LoVo (cell line): ENCODE measurements at regions not wholly inside any gene's neighbourhood (a gene's known extent, or its start where the extent isn't known, plus 50 kb on each side); places are given as distances from the start of the nearest gene placed in this dataset.
"Not testable (repeated sequence)": the region's sequence is repeated elsewhere in the genome, so short reads cannot be mapped to it uniquely, and the experiment has no call there.

ENCODE experiments used
- DNase-seq: peaks from one replicate; pipeline ENCODE4 v3.0.0-alpha.2; 2016; ENCODE audit warnings: low spot score

DNA sequence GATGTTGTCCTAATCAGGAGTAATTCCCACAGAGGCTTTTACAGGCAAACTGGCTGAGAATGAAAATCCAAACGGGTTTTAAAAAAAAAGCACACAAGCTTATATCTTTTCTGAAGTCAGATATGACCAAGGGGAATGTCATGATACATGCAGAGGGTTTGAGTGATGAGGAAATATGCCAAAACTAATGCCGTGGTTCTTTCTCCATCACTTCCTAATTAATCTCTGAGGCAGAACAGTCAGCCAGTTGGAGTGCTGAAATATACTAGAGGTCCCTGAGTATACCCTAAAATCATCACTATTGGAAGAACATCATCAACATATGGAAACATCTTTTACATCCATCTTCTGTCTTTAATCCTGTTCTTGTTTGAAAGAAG is 160.8 kb upstream of the FAR2 start:
- DNase-seq = no peak

DNA sequence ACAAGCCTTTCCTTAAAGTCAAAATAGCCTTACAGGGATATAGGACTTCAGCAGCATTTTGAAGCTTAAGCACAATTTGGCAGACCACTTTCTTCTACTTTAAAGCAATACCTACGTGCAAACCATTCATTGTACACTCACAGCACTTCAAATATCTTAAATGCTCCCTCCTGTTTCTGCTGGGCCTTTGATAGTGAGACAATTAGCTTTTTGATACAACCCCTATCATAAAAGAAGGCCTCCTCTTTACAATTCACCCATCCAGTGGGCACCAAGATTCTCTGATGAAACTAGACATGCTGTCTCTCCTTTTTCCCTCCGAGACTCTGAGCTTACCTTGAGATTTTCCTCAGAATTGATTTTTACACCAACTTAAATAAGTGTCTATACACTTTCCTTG is 157.5 kb upstream of the FAR2 start:
- no peak for DNase-seq

DNA sequence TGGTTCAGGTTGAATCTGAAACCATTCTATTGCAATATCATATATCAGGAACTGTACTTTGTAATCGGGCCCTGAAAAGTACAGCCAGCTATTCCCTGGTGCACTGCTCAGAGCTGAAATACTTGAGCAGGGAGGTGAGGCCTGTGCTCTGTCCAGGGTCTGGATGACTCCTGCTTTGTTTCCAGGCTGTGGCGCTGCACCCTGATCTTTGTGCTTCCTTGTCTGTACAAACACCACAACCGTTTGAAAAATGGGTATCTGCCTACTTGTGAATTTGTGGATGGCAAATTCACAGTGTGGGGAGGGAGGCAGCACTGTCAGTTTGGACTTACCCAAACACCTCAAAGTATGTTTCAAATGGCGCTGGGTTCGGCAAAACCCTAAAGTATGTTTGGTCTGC is 155.4 kb upstream of the FAR2 start:
- no peak for DNase-seq

DNA sequence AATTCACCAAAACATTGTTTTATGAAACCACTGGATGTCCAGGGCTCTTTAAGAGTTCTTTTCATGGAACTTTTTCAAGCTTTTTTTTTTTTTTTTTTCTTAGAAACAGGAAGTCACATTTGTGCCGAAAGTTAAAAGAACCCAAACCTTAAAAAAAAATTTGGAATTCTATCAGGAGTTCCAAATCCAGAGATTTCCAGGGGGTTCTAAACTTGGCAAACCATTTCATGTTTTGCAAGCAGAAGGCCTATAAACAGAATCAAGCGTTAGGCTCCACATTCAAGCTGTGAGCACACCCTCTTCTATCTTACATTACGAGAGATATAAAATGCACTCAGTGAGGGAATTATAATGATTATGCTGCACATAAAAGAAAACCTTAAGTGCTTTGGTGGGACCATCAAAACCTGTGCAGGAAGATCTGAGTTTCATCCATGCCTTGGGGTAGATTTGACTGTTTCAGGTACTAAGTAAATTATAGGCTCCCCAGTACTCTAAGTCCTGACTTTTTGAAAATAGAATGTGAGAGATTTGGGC is 154.8 kb upstream of the FAR2 start:
- DNase-seq = no peak

DNA sequence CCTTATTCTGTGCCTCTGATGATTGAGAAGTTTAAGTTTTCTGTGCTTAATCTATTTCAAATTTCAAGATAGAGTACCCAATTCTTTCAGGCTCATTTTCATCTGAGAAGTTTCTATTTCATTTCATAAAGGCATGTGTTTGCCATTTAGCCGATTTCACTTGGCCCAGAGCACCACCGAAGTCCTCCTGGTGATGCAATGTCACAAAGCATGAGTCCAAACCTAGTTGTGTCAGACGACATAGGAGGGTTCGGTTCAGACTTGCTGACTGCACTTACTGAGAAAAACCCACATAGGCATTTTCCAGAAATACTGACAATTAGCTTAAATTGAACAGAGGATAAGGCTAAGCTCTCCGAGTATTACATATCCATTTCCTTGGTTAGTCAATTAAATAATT is 152.4 kb upstream of the FAR2 start:
- DNase-seq = no peak

DNA sequence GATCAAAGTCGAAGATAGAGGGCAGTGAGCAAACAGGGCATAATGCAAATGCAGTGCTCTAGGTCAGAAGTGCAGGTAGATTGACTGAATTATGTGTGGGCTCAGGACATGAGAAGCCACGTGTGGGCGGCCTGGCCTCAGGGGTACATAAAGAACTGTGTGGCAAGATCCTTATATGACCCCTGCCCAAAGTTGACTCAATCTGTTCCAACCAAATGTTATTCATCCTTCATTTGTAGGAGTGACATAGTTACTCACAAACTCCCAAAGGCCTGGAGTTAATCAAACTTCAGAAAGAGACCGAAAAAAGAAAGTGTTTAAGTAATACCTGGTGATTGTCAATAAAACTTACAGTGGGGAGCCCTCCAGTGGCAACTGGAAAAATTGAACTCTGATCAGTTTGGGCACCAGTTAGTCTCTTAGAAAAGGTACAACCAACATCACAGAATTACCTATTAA is 150.4 kb upstream of the FAR2 start:
- DNase-seq = peak; percentile 34

DNA sequence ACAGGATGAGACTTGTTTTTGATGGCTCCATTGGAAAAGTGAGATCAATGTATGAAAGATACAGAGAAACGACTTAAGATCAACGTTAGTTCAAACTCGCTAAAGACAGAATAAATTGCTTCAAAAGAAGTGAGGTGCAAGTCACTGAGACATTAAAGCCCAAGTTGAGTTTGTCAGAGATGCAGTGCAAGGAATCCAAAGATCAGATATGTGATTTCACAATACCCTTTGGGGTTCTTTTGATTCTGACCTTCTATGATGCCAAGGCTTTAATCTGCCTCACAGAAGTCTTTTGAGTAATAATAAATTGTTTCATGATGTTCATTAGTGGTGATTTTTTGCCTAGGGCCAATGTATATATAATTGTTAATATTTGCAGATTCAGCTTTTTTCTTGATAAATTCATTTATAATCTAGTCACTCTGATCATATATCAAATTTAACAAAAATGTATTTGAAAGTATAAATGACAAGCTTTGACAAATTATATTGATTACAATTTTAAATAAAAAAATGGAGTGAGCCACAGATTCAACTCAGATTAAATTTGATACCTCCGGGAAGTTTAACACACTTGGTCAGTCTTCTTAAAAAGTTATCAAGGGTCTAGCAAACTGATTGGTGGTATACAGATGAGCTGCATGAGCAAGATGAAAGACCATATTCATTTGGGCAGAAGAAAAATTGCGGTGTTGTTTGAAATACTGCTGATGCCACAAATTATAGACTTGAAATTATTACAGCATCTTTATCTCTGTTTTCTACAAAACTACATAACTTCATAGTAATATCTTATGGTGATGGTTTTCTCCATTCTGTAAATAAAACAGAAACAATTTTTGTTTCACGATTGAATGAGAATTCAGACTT is 144.8 kb upstream of the FAR2 start:
- DNase-seq = no peak

DNA sequence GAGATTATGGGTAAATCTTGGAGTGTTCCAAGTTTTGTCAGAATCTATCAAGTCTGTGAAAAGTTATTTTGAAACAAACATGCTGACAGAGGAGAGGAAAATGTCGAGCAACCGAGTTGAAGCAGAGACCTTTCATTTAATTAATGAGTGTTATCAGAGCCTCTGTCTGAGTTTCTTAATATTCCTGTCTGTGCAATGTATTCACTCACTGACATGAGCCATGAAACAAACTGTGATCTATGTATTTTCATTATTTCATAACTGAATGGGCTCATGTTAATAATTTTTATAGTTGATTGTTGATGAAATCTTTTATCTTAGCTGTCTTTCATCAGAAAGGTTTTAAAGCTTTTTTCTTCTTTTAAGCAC is 144.2 kb upstream of the FAR2 start:
- DNase-seq = no peak

DNA sequence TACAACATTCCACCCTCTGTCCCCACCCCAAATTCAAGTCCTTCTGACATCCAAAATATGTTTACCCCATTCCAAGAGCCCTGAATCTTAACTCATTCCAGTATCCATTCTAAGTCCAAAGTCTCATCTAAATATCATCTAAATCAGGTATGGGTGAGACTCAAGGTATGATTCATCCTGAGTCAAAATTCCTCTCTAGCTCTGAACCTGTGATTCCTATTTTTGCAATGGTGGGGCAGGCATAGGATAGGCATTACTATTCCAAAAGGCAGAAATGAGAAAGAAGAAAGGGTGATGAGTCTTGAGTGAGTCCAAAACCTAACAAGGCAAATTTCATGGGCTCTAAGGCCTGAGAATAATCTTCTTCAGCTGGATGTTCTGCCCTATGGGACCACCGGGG is 140.3 kb upstream of the FAR2 start:
- DNase-seq = peak; percentile 33

DNA sequence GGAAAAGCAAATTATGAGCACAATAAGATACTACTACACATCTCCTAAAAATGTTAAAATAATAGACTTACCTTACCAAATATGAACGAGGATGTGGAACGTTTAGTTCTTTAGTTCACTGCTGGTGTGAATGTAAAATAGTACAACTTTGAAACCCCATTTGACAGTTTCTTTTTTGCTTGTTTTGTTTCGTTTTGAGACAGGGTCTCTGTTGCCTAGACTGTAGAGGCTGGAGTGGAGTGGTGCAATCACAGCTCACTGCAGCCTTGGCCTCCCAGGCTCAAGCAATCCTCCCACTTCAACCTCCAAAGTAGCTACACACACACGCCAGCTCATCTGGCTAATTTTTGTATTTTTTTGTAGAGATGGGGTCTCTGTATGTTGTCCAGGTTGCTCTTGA is 136.4 kb upstream of the FAR2 start:
- no peak for DNase-seq

DNA sequence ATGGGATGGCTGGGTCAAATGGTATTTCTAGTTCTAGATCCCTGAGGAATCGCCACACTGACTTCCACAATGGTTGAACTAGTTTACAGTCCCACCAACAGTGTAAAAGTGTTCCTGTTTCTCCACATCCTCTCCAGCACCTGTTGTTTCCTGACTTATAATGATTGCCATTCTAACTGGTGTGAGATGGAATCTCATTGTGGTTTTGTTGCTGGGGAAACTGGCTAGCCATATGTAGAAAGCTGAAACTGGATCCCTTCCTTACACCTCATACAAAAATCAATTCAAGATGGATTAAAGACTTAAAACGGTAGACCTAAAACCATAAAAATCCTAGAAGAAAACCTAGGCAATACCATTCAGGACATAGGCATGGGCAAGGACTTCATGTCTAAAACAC is 131.5 kb upstream of the FAR2 start:
- not testable (repeated sequence) for DNase-seq

DNA sequence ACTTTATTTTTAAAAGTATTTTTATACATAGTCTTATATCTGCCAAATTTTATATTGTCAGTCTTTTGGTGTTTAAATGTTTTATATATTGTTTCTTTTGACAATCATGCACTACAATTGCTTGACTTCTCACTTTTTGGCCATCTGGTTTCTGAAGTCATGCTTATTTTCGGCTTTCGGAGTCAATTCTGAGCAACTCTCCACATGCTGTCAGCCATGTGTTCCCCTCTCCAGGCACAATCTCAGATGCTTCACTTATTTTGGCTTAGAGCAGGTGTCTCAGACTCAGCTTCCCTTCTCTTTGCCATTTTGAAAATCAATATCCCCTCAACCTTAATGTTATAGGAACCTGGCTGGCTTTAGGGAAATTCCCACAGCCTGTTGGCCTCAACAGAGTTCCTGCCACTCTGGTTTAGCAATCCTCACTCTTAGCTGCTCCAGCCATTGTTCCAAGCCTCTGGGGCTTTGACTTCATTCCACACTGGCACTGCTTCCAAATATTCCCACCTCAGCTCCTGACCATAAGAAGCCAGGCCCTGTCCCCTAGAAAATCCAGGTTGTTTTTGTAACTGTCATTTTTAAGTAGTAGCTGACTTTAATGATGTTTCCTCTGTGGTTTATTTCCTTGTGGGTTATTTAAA is 125.5 kb upstream of the FAR2 start:
- no peak for DNase-seq

DNA sequence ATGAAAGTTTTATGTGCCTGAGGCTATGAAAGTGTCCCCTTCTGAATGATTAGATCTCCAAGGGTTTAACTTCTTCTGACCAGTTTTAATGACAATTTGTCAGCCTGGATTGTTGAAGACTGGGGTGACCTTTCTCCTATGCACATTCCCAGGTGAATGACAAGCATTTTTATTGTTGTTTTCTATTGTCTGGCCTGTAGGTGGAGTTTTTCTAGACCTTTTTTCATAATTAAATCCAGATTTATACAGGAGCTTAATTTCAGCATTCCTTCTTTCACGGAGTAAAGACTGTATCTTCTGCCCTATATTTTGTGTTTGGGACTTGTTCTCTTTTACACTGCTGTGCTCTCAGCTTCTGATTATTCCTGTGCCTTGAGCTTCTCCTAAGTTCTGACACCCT is 125.0 kb upstream of the FAR2 start:
- peak; percentile 47 for DNase-seq

DNA sequence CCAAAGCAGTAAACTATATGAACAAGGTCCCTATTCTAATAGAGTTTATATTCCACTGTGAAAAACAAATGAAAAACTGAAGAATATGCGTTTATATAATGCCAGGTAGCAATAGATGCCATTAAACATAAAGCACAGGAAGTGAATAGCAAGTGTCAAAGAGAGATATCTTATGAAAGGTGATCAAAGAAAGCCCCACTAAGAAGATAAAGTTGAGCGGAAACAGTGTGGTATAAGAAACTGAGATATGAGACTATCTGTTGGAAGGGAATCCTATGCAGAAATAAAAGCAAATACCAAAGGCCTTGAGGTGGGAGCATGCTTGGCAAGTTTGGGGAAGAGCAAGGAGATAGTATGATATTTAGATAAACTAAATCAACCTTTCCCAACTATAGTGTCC is 123.1 kb upstream of the FAR2 start:
- DNase-seq = no peak

DNA sequence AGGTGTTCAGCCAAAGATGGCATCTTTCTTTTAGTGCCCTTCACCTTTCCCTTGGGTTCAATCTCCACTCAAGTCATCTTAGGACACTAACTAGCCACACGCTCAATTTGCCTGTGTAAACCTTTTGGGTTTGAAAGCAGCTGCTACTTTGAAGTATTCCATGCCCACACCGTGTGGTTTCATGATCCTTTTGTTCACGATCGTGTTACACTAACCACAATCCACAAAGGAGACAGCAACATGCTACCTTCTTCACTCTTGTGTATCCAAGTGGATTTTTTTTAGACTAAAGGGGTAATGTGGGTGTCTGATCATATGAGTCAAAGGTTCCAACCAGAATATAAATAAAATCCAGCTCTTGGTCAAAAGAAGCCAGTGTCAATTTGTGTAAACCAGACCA is 122.7 kb upstream of the FAR2 start:
- DNase-seq = no peak

DNA sequence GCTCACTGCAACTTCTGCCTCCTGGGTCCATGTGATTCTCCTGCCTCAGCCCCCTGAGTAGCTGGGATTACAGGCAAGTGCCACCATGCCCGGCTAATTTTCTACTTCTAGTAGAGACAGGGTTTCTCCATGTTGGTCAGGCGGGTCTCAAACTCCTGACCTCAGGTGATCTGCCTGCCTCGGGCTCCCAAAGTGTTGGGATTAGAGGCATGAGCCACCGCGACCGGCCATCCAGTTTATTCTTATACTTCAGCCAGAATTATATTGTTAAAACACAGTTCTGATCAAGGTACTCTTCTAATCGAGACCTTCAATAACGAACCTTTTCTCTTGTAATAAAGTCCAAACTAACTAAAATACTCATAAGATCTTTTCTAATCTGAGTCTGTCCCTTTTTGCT is 119.6 kb upstream of the FAR2 start:
- DNase-seq = not testable (repeated sequence)

DNA sequence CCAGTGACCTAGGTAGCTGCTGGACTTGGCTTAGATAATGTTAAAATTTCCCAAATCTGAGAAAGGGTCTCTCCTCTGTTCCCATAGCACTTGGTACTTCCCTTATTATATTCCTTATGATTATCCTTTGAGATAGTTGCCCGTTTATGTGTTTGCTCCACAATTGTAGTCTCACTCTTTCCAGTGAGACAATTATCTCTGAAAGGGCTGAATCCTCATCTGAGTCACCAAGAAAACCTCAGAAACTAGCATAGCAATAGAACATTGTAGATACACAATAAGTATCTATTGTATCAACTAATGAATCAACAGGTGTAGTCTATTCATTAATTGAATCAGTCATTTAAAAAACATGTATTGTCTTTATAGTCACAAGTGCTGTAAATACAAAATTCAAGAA is 119.1 kb upstream of the FAR2 start:
- no peak for DNase-seq

DNA sequence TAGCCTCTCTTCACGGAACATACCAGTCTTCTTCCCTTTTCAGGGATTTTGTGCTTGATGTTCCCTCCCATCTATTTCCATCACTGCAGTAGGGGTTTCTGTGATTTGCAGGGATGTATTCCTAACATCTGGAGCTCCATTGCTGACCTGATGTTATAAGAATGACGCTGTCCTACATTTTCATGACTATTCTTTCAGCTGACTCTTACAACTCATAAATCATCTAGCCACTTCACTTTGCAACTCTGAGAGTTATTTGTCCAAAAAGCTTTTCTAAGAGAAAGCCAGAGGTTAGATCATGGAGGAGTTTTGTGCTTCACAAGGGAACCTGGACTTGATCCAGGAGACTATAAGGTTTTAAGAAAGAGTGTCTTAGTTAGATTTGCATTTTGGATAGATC is 116.6 kb upstream of the FAR2 start:
- no peak for DNase-seq

DNA sequence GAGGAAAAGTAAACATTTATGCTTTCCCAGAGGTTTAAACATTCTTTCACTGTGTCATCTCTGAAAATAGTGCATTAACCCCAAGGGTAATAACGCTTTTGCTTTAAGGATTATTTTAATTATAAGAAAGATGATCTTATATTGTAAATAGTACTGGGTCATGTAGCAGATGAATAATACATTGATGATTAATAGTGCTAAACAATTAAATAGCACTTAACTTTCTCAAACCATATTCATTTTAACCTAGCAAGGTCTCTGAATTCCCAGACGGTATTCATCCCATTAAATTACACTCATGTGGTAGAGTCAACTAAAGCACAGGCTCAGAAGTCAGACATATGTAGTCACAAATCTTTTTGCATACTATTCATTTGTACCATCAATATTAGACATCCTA is 115.6 kb upstream of the FAR2 start:
- DNase-seq = no peak

DNA sequence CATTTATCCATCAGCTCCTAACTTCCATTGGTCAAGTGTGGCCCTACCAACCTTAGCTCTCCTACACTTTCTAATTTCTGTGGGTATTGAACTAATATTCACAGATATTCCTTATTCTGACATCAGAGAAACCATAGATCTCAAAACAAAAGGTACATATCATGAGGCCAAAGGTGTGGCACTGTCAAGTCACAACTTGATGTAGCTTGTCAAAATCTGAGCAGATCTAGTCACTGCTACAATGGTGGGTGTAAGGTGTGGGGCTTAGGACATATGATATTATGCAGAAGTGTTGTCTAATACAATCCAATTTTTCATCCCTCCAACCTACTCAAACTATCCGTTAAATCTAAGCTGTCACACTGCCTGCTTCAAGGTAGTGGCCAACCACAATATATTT is 114.0 kb upstream of the FAR2 start:
- no peak for DNase-seq

DNA sequence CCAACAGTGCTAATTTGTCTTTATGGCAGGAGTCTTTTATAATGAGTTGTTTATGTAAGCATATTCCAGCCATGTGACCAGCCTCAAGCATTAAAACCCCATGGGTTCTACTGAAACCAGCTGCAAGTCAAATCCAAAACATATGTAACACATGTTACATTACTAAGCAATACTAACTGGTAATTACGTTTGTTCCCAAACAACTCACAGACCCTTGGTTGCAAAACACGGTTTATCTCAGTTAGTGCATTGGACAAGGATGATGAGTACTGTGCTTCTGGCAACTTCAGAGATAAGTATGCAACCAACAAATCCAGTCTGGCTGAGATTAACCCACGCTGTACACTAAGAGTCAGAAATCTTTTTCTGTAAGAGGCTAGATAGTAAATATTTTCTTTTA is 110.1 kb upstream of the FAR2 start:
- DNase-seq = no peak

DNA sequence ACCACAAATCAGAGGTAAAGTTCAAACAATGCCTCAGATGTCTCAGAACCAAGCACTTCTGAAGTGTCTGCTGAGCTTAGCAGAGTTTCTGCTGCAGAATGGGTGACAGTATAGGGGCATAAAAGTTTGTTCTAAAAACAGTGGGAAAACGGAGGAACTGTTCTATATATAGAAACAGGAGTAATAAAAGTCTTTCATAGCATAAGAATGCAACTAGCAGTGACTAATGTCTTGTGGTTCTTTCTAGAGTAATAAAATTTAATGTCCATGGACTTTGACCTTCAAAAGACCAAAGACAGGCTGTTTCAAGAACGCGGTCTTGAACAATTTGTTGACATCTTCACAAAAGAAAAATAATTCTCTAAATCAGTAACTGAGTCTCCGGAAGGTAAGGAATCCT is 107.5 kb upstream of the FAR2 start:
- peak; percentile 96 for DNase-seq

DNA sequence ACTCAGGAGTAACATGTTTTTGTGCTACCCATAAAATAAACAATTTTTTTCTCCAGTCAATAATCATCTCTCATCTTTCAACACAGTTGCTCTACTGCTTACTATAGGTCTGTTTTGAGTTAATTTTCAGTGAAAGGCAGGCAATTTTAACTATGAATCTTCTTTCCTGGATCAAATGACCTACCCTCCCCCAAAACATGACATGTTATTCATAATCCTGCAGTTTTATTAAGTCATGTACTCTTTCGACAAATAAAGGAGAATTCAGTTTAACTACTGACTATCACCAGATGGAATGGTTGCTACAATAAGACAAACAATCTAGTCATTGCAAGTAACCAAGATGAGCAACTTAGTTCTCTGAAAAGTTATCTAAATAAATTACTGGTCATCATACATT is 106.0 kb upstream of the FAR2 start:
- no peak for DNase-seq

DNA sequence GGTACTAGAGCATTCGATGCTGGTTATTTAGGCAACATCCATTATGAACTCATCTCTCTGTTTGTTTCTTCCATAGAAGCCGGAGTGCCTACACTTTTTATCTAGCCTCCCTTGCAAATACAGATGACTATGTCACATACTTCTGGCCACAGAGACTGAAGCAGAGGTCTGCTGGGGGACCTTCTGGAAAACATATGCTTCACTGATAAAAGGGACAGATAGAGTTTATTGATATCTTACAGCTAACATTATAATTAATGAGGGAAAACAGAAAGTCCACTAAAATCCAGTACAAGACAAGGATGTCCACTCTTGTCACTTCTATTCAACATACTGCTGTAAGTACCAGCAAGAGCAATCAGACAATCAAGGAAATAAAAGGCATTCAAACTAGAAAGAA is 104.3 kb upstream of the FAR2 start:
- no peak for DNase-seq
